Choroid plexus epithelial cell (primary cell): ENCODE measurements at regions not wholly inside any gene's neighbourhood (a gene's known extent, or its start where the extent isn't known, plus 50 kb on each side); places are given as distances from the start of the nearest gene placed in this dataset.

Source experiments
- DNase-seq: peaks from one replicate; pipeline ENCODE4 v3.0.0-alpha.2; 2010; ENCODE audit warnings: low read depth
- H3K4me3 ChIP-seq: 2 replicates; pipeline ENCODE4 v1.5.1; 2011; ENCODE audit warnings: low read depth, mild to moderate bottlenecking, control low read depth, low read length, moderate library complexity
- TF ChIP-seq, protein P1 (sequence below): conservative IDR thresholded peaks from 2 replicates; pipeline ENCODE4 v1.5.1; 2011; ENCODE audit warnings: low read depth, mild to moderate bottlenecking, control low read depth, inconsistent platforms, low read length, moderate library complexity

DNA sequence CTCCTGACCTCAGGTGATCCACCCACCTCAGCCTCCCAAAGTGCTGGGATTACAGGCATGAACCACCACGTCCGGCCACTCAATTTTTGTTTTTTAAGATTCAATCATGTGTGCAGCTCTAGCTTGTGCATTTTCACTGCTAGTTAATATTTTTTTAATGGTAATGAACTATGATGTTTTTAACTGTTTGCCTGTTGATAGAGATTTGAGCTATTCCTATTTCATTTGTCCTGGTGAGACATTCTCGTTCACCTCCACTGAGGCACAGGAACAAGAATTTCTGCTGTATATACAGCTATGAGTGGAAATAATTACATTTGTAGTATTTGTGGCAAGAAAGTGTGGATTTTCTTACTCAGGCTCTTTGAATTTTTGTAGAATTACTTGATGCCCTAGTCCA, 137.7 kb upstream of the MYOCD start:
- DNase-seq = no peak
- TF ChIP-seq, protein P1, sequence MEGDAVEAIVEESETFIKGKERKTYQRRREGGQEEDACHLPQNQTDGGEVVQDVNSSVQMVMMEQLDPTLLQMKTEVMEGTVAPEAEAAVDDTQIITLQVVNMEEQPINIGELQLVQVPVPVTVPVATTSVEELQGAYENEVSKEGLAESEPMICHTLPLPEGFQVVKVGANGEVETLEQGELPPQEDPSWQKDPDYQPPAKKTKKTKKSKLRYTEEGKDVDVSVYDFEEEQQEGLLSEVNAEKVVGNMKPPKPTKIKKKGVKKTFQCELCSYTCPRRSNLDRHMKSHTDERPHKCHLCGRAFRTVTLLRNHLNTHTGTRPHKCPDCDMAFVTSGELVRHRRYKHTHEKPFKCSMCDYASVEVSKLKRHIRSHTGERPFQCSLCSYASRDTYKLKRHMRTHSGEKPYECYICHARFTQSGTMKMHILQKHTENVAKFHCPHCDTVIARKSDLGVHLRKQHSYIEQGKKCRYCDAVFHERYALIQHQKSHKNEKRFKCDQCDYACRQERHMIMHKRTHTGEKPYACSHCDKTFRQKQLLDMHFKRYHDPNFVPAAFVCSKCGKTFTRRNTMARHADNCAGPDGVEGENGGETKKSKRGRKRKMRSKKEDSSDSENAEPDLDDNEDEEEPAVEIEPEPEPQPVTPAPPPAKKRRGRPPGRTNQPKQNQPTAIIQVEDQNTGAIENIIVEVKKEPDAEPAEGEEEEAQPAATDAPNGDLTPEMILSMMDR = no peak
- H3K4me3 ChIP-seq = no peak overlapping the region

GRCh38 chr17:12530161-12530560, 135.5 kb upstream of the MYOCD start:
- no peak for DNase-seq
- TF ChIP-seq, protein P1 = no peak
- H3K4me3 ChIP-seq = no peak overlapping the region

GRCh38 chr17:12536021-12536420, 129.7 kb upstream of the MYOCD start:
- no peak overlapping the region for H3K4me3 ChIP-seq
- no peak for DNase-seq
- TF ChIP-seq, protein P1 = no peak

- no peak overlapping the region for H3K4me3 ChIP-seq
- TF ChIP-seq, protein P1 = no peak
- peak; percentile 13 for DNase-seq
Observed at GRCh38 chr17:12536472-12536871, 129.2 kb upstream of the MYOCD start.

- TF ChIP-seq, protein P1 = no peak
- no peak for DNase-seq
- H3K4me3 ChIP-seq = no peak overlapping the region
Observed at GRCh38 chr17:12537436-12537835, 128.3 kb upstream of the MYOCD start.

DNA sequence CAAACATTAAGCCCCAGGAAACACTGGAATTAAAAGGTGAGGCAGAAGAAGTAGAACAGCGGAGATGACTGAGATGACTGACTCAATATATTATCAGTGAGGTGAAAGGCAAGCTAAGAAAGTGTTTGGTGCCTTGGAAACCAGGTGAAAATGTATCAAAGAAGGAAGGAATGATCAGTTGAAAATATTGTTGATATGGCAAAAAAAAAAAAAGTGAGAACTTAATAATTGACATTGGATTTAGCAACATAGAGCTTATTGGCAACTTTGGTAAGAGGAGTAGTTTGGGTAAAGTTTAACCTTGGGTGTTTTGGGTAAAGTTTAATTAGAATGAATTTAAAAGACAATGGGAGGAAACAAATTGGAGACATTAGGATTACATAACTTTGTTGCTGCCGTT, 127.7 kb upstream of the MYOCD start:
- TF ChIP-seq, protein P1 = no peak
- no peak overlapping the region for H3K4me3 ChIP-seq

GRCh38 chr17:12545877-12546513, 119.7 kb upstream of the MYOCD start:
- H3K4me3 ChIP-seq = no peak overlapping the region
- peak; percentile 75 for DNase-seq
- TF ChIP-seq, protein P1 = peak; percentile 89

More for the DNA sequence above, 127.7 kb upstream of the MYOCD start:
- DNase-seq = no peak
